Fibroblast of villous mesenchyme (primary cell): ENCODE measurements at regions not wholly inside any gene's neighbourhood (a gene's known extent, or its start where the extent isn't known, plus 50 kb on each side); places are given as distances from the start of the nearest gene placed in this dataset.
"Not testable (repeated sequence)": the region's sequence is repeated elsewhere in the genome, so short reads cannot be mapped to it uniquely, and the experiment has no call there.

ENCODE experiments used
- DNase-seq: peaks from one replicate; pipeline ENCODE4 v3.0.0-alpha.2; 2010; ENCODE audit warnings: low read depth
- H3K4me3 ChIP-seq: 2 replicates; pipeline ENCODE4 v1.5.1; 2011; ENCODE audit warnings: low read depth, mild to moderate bottlenecking, low read length
- CTCF ChIP-seq: IDR thresholded peaks from 2 replicates; pipeline ENCODE4 v1.5.1; 2012; ENCODE audit warnings: low read depth, mild to moderate bottlenecking, low read length; ENCODE audit not compliant: insufficient read depth

- no peak for DNase-seq
- TF ChIP-seq CTCF = no peak
- H3K4me3 ChIP-seq = no peak overlapping the region
Measured at GRCh38 chr2:89767572-89768435, 1076.3 kb downstream of the RPIA start.

GRCh38 chr2:89775885-89776284, 1084.4 kb downstream of the RPIA start:
- DNase-seq = no peak
- no peak overlapping the region for H3K4me3 ChIP-seq
- TF ChIP-seq CTCF = no peak

GRCh38 chr2:89780318-89780717, 1088.8 kb downstream of the RPIA start:
- no peak for TF ChIP-seq CTCF
- no peak overlapping the region for H3K4me3 ChIP-seq
- DNase-seq = no peak

- no peak overlapping the region for H3K4me3 ChIP-seq
- no peak for TF ChIP-seq CTCF
- DNase-seq = no peak
Measured at GRCh38 chr2:89781962-89782361, 1090.5 kb downstream of the RPIA start.

GRCh38 chr2:89784960-89785359, 1093.5 kb downstream of the RPIA start:
- DNase-seq = no peak
- TF ChIP-seq CTCF = no peak
- H3K4me3 ChIP-seq = no peak overlapping the region

GRCh38 chr2:89785528-89785927, 1094.1 kb downstream of the RPIA start:
- not testable (repeated sequence) for H3K4me3 ChIP-seq, DNase-seq

- H3K4me3 ChIP-seq, DNase-seq: not testable (repeated sequence)
Measured at GRCh38 chr2:89786642-89787041, 1095.2 kb downstream of the RPIA start.

GRCh38 chr2:89795530-89795929, 1104.1 kb downstream of the RPIA start:
- H3K4me3 ChIP-seq, DNase-seq: not testable (repeated sequence)
